WTC11 (cell line): ENCODE measurements at regions not wholly inside any gene's neighbourhood (a gene's known extent, or its start where the extent isn't known, plus 50 kb on each side); places are given as distances from the start of the nearest gene placed in this dataset.

ENCODE experiments used
- ATAC-seq: fragments of 200-7000 bp; cut with Tn5 transposase; 2 replicates; pipeline ENCODE4 v1.10.0; 2021; ENCODE audit warnings: mild to moderate bottlenecking, moderate library complexity
- CTCF ChIA-PET: fragments of 300-600 bp; sonication (Branson Sonifier 250); formaldehyde crosslinking; loops from one replicate; lab custom pipeline; 2021; ENCODE audit warnings: antibody characterized with exemption; lab: Charles Lee
- POLR2A ChIA-PET: fragments of 350-600 bp; sonication (Branson Sonifier 250); formaldehyde crosslinking; loops from one replicate; lab custom pipeline; 2021; ENCODE audit warnings: antibody characterized with exemption; lab: Charles Lee
- DNase-seq: peaks from one replicate; pipeline ENCODE4 v3.0.0; 2021; ENCODE audit warnings: low spot score
- H3K27ac Mint-ChIP-seq: 2 replicates; pipeline ENCODE4 v1.8.0; 2021; ENCODE audit warnings: mixed read lengths
- H3K27me3 Mint-ChIP-seq: 2 replicates; pipeline ENCODE4 v1.8.0; 2021; ENCODE audit warnings: low read depth, mild to moderate bottlenecking, moderate library complexity, mixed read lengths
- H3K36me3 Mint-ChIP-seq: 2 replicates; pipeline ENCODE4 v1.8.0; 2021; ENCODE audit warnings: mixed read lengths
- H3K4me1 Mint-ChIP-seq: 2 replicates; pipeline ENCODE4 v1.8.0; 2022; ENCODE audit warnings: mixed read lengths
- H3K4me3 Mint-ChIP-seq: 2 replicates; pipeline ENCODE4 v1.8.0; 2021; ENCODE audit warnings: mild to moderate bottlenecking, moderate library complexity, mixed read lengths
- H3K9me3 Mint-ChIP-seq: 2 replicates; pipeline ENCODE4 v1.8.0; 2021; ENCODE audit warnings: mixed read lengths
- FOXJ3 ChIP-seq: sonication (generic); formaldehyde crosslinking; IDR thresholded peaks from 2 replicates; pipeline ENCODE4 v1.9.0; 2021; ENCODE audit warnings: missing genetic modification reagents, mild to moderate bottlenecking, borderline replicate concordance
- FOXK1 ChIP-seq: sonication (generic); formaldehyde crosslinking; IDR thresholded peaks from 2 replicates; pipeline ENCODE4 v1.8.0; 2022; ENCODE audit warnings: mild to moderate bottlenecking, moderate library complexity, missing genetic modification reagents
- GTF2I ChIP-seq: fragments of 250-450 bp; sonication (Bioruptor Pico); conservative IDR thresholded peaks from 2 replicates; pipeline ENCODE4 v1.4.0; 2021; ENCODE audit warnings: mild to moderate bottlenecking
- IRF2 ChIP-seq: sonication (generic); formaldehyde crosslinking; IDR thresholded peaks from 2 replicates; pipeline ENCODE4 v1.8.0; 2022; ENCODE audit warnings: low read depth, missing genetic modification reagents, borderline replicate concordance
- JUN ChIP-seq: sonication (generic); formaldehyde crosslinking; IDR thresholded peaks from 2 replicates; pipeline ENCODE4 v1.8.0; 2023; ENCODE audit warnings: mild to moderate bottlenecking, missing genetic modification reagents
- KAT7 ChIP-seq: sonication (generic); formaldehyde crosslinking; IDR thresholded peaks from 2 replicates; pipeline ENCODE4 v1.8.1; 2023; ENCODE audit warnings: missing genetic modification reagents, mild to moderate bottlenecking, borderline replicate concordance
- MXD4 ChIP-seq: fragments of 250-450 bp; sonication (Bioruptor Pico); IDR thresholded peaks from 2 replicates; pipeline ENCODE4 v1.8.0; 2021; ENCODE audit warnings: mild to moderate bottlenecking, moderate library complexity, borderline replicate concordance
- NR2C2 ChIP-seq: sonication (generic); formaldehyde crosslinking; IDR thresholded peaks from 2 replicates; pipeline ENCODE4 v1.8.0; 2022; ENCODE audit warnings: mild to moderate bottlenecking, missing genetic modification reagents
- PRRX2 ChIP-seq: fragments of 250-450 bp; sonication (Bioruptor Pico); IDR thresholded peaks from 2 replicates; pipeline ENCODE4 v1.8.0; 2021; ENCODE audit warnings: mild to moderate bottlenecking
- SMAD4 ChIP-seq: sonication (generic); formaldehyde crosslinking; IDR thresholded peaks from 2 replicates; pipeline ENCODE4 v1.8.0; 2022; ENCODE audit warnings: mild to moderate bottlenecking, missing genetic modification reagents
- TP53 ChIP-seq: sonication (generic); formaldehyde crosslinking; IDR thresholded peaks from 2 replicates; pipeline ENCODE4 v1.8.1; 2023; ENCODE audit warnings: mild to moderate bottlenecking, missing genetic modification reagents
- ZNF219 ChIP-seq: sonication (generic); formaldehyde crosslinking; IDR thresholded peaks from 2 replicates; pipeline ENCODE4 v1.8.0; 2023; ENCODE audit warnings: missing genetic modification reagents, mild to moderate bottlenecking, borderline replicate concordance
- ZNF232 ChIP-seq: sonication (generic); formaldehyde crosslinking; IDR thresholded peaks from 2 replicates; pipeline ENCODE4 v1.8.0; 2022; ENCODE audit warnings: mild to moderate bottlenecking, missing genetic modification reagents
- ZNF416 ChIP-seq: fragments of 250-450 bp; sonication (Bioruptor Pico); IDR thresholded peaks from 2 replicates; pipeline ENCODE4 v1.9.0; 2021; ENCODE audit warnings: mild to moderate bottlenecking, inconsistent platforms
- TF ChIP-seq, protein P1 (sequence below): sonication (generic); formaldehyde crosslinking; IDR thresholded peaks from 2 replicates; pipeline ENCODE4 v1.8.1; 2022; ENCODE audit warnings: mild to moderate bottlenecking, moderate library complexity, missing genetic modification reagents
- TF ChIP-seq, protein P2 (sequence below): sonication (generic); formaldehyde crosslinking; IDR thresholded peaks from 2 replicates; pipeline ENCODE4 v1.8.1; 2023; ENCODE audit warnings: mild to moderate bottlenecking, missing genetic modification reagents, moderate library complexity
- TF ChIP-seq, protein P3 (sequence below): sonication (generic); formaldehyde crosslinking; IDR thresholded peaks from 2 replicates; pipeline ENCODE4 v1.8.1; 2022; ENCODE audit warnings: low read depth, mild to moderate bottlenecking, moderate library complexity, missing genetic modification reagents, borderline replicate concordance
- TF ChIP-seq, protein P4 (sequence below): fragments of 200-600 bp; IDR thresholded peaks from 2 replicates; pipeline ENCODE4 v1.8.0; 2022; ENCODE audit warnings: antibody characterized with exemption
- TF ChIP-seq, protein P5 (sequence below): fragments of 250-450 bp; sonication (Bioruptor Pico); IDR thresholded peaks from 2 replicates; pipeline ENCODE4 v1.9.0; 2021; ENCODE audit warnings: moderate library complexity, mild to moderate bottlenecking, inconsistent platforms, borderline replicate concordance
- TF ChIP-seq, protein P6 (sequence below): sonication (generic); formaldehyde crosslinking; IDR thresholded peaks from 2 replicates; pipeline ENCODE4 v1.8.1; 2022; ENCODE audit warnings: mild to moderate bottlenecking, missing genetic modification reagents, moderate library complexity, borderline replicate concordance

DNA sequence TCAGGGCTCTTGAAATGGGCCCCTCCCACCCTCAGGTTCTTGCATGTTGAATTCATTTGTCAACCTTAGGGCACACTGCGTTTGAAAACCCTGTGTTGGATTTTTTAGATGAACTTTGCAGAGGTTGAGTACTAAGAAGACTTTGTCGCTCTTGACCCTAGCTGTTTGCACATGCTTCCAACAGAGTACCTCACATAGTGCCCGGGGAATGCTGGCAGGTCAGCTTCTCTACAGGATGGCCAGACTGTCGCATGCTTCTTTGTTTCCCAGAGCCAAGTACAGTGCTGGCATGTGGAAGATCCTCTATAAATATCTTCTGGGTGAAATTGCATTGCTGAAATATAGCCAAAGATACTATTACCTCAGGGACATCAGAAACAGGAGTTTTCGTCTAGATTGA lies 59.9 kb downstream of the FAT3 start:
- Mint-ChIP-seq H3K27ac (no peak overlapping the region), H3K27me3 (no peaks in the 10 kb centered on the region), H3K9me3 (no peaks in the 10 kb centered on the region), H3K4me3 (no peak overlapping the region), H3K4me1 (peaks cover 37% of the 10 kb centered on the region), H3K36me3 (no peaks in the 10 kb centered on the region)
- POLR2A ChIA-PET, result no interaction called here
- CTCF ChIA-PET, result interaction anchor here (0.9 kb wide), 1 partner anchor 73 kb away, joined by 3 read pairs; no protein-coding TSS in a partner anchor
- no peak for DNase-seq
- no peak for ATAC-seq
- TF ChIP-seq, protein P1, sequence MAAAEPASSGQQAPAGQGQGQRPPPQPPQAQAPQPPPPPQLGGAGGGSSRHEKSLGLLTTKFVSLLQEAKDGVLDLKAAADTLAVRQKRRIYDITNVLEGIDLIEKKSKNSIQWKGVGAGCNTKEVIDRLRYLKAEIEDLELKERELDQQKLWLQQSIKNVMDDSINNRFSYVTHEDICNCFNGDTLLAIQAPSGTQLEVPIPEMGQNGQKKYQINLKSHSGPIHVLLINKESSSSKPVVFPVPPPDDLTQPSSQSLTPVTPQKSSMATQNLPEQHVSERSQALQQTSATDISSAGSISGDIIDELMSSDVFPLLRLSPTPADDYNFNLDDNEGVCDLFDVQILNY (CRISPR knock-in tag), result no peak
- no peak for TF ChIP-seq FOXJ3 (CRISPR knock-in tag)
- TF ChIP-seq IRF2, result no peak
- no peak for TF ChIP-seq SMAD4 (CRISPR knock-in tag)
- TF ChIP-seq TP53 (CRISPR knock-in tag), result no peak
- TF ChIP-seq, protein P2, sequence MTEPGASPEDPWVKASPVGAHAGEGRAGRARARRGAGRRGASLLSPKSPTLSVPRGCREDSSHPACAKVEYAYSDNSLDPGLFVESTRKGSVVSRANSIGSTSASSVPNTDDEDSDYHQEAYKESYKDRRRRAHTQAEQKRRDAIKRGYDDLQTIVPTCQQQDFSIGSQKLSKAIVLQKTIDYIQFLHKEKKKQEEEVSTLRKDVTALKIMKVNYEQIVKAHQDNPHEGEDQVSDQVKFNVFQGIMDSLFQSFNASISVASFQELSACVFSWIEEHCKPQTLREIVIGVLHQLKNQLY (CRISPR knock-in tag), result no peak
- no peak for TF ChIP-seq ZNF232 (CRISPR knock-in tag)
- no peak for TF ChIP-seq ZNF219 (CRISPR knock-in tag)

DNA sequence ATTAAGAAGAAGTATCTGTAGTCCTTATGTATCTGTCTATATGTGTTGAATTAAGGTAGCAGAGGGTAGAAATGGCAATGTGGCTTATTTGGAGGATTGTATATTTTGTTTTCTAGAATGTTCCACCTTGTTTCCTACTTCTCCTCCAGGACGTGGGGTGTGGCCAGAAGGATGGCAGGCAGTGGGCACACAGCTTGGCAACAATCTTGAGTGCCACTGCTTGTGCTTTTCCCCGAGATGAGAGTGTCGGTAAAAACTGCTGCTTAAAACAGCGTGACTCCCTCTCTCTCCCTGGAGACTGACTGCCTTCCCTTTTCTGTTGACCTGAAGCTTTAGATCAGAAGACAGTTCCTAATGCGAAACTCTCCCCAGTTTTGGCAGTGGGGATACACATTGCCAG lies 61.2 kb downstream of the FAT3 start:
- H3K4me1 Mint-ChIP-seq, result peaks cover 45% of the 10 kb centered on the region
- no peak overlapping the region for H3K4me3 Mint-ChIP-seq
- DNase-seq (no peak), ATAC-seq (no peak)
- POLR2A ChIA-PET, result no interaction called here
- CTCF ChIA-PET, result interaction anchor here (1.0 to 1.1 kb wide), 2 partner anchors 18 to 27 kb away, joined by 3 to 4 read pairs; no protein-coding TSS in a partner anchor
- TF ChIP-seq KAT7 (CRISPR knock-in tag) (0 out of 2 replicates have a peak, but pooled peaks have one; percentile 29), PRRX2 (CRISPR knock-in tag) (no peak)
- H3K9me3 Mint-ChIP-seq, result no peaks in the 10 kb centered on the region
- H3K27me3 Mint-ChIP-seq, result no peaks in the 10 kb centered on the region
- H3K27ac Mint-ChIP-seq, result no peak overlapping the region
- no peaks in the 10 kb centered on the region for H3K36me3 Mint-ChIP-seq

DNA sequence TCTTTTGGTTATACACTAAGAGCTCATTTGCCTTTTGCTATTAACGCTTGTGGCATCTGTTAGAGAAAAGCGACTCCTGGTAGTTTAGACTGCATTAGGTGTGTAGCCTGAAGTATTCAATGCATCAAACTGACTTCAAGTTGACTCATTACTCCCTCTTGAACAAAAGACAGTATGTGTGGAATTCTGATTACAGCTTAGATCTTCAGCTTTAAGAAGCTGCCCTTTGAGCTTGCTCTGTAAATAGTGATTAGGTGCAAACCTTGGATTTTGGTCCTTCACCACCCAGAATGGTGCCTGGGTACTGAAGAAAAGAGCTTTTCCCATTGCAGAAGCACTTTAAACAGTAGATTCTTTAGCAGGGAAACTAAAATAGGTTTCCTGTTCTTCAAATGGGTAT lies 62.1 kb downstream of the FAT3 start:
- no peaks in the 10 kb centered on the region for H3K9me3 Mint-ChIP-seq
- no peak for TF ChIP-seq JUN (CRISPR knock-in tag)
- TF ChIP-seq MXD4 (CRISPR knock-in tag), result no peak
- TF ChIP-seq, protein P3, sequence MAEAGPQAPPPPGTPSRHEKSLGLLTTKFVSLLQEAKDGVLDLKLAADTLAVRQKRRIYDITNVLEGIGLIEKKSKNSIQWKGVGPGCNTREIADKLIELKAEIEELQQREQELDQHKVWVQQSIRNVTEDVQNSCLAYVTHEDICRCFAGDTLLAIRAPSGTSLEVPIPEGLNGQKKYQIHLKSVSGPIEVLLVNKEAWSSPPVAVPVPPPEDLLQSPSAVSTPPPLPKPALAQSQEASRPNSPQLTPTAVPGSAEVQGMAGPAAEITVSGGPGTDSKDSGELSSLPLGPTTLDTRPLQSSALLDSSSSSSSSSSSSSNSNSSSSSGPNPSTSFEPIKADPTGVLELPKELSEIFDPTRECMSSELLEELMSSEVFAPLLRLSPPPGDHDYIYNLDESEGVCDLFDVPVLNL, result no peak
- TF ChIP-seq, all 79 proteins: peak for 0
- Mint-ChIP-seq H3K27me3 (no peaks in the 10 kb centered on the region), H3K36me3 (no peaks in the 10 kb centered on the region), H3K27ac (no peak overlapping the region), H3K4me1 (peaks cover 51% of the 10 kb centered on the region), H3K4me3 (no peak overlapping the region)
- POLR2A ChIA-PET, result no interaction called here
- DNase-seq (no peak), ATAC-seq (no peak)
- CTCF ChIA-PET, result interaction anchor here (1.0 to 1.2 kb wide), 2 partner anchors 26 to 54 kb away, joined by 4 read pairs; no protein-coding TSS in a partner anchor

DNA sequence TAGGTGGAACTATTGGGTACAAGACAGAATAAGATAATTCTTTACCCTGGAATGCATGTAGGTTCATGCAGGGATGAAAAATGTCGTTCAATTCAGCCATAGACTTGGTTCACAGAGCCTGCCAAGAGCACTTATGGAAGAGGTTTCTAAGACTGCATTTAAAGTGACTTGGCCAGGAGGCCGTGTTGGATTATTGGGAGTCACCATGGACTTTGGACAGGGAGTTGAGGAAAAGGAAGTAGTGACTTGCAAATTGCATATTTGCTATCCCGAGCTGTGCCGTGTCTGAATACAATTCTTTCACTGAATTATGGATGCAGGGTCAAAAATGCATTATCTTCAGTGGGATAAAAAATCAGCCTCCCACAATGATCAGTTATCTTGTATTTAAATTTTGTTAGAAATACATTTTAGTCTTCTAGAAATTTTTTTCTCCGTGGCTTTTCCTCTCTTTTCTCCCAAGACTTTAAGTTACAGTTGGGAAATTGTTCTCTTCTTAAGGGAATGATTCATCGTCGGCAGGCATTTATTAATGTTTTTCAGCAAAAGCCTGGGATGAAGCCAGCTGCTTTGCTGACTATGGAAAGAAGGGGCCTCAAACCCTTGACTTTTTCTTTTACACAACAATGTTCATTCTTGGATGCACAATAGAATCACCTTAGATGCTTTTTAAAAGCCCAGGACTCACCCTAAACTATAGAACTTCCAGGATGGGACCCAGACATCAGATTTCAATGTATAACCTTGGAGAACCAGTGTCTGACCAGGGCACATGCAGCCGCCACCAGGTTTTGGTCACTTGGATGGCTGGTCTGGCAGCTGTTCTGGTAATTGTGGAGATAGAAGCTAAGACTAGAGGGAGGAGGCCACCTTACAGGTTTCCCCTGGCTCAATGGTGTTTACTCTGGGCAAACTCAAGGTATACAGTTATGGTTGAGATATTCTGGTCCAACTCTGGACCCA lies 70.8 kb downstream of the FAT3 start:
- POLR2A ChIA-PET, result no interaction called here
- TF ChIP-seq, protein P4, sequence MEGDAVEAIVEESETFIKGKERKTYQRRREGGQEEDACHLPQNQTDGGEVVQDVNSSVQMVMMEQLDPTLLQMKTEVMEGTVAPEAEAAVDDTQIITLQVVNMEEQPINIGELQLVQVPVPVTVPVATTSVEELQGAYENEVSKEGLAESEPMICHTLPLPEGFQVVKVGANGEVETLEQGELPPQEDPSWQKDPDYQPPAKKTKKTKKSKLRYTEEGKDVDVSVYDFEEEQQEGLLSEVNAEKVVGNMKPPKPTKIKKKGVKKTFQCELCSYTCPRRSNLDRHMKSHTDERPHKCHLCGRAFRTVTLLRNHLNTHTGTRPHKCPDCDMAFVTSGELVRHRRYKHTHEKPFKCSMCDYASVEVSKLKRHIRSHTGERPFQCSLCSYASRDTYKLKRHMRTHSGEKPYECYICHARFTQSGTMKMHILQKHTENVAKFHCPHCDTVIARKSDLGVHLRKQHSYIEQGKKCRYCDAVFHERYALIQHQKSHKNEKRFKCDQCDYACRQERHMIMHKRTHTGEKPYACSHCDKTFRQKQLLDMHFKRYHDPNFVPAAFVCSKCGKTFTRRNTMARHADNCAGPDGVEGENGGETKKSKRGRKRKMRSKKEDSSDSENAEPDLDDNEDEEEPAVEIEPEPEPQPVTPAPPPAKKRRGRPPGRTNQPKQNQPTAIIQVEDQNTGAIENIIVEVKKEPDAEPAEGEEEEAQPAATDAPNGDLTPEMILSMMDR, result no peak
- TF ChIP-seq GTF2I (CRISPR knock-in tag) (no peak), ZNF416 (CRISPR knock-in tag) (no peak), NR2C2 (CRISPR knock-in tag) (no peak), FOXK1 (CRISPR knock-in tag) (no peak)
- TF ChIP-seq, protein P5, sequence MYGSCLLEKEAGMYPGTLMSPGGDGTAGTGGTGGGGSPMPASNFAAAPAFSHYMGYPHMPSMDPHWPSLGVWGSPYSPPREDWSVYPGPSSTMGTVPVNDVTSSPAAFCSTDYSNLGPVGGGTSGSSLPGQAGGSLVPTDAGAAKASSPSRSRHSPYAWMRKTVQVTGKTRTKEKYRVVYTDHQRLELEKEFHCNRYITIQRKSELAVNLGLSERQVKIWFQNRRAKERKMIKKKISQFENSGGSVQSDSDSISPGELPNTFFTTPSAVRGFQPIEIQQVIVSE (CRISPR knock-in tag), result no peak
- TF ChIP-seq, protein P6, sequence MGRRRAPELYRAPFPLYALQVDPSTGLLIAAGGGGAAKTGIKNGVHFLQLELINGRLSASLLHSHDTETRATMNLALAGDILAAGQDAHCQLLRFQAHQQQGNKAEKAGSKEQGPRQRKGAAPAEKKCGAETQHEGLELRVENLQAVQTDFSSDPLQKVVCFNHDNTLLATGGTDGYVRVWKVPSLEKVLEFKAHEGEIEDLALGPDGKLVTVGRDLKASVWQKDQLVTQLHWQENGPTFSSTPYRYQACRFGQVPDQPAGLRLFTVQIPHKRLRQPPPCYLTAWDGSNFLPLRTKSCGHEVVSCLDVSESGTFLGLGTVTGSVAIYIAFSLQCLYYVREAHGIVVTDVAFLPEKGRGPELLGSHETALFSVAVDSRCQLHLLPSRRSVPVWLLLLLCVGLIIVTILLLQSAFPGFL, result no peak

More for the DNA sequence above, 70.8 kb downstream of the FAT3 start:
- H3K27ac Mint-ChIP-seq, result no peak overlapping the region
- H3K4me1 Mint-ChIP-seq, result peaks cover 54% of the 10 kb centered on the region
- no peak for ATAC-seq
- H3K4me3 Mint-ChIP-seq, result no peak overlapping the region
- H3K9me3 Mint-ChIP-seq, result peaks cover 4% of the 10 kb centered on the region; the same call in 1 of the 2 replicates
- CTCF ChIA-PET, result no interaction called here
- DNase-seq, result no peak
- H3K36me3 Mint-ChIP-seq, result no peaks in the 10 kb centered on the region
- H3K27me3 Mint-ChIP-seq, result no peaks in the 10 kb centered on the region
